ENCODE measurements at regions not wholly inside any gene's neighbourhood (a gene's known extent, or its start where the extent isn't known, plus 50 kb on each side); places are given as distances from the start of the nearest gene placed in this dataset.

DNA sequence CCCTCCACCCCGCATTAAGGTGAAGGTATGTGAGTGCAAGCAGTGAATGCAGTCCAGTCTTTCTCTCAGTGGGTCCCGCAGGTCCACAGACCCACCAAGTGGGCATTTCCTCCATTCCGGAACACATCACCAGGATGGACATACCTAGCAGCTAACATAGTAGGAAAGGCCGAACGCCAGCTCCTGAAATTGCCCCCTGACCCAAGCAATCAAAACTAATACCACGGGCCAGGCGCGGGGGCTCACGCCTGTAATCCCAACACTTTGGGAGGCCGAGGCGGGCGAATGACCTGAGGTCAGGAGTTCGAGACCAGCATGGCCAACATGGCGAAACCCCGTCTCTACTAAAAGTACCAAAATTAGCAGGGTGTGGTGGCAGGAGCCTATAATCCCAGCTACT lies 71.7 kb upstream of the VSTM2B start:
- H3K36me3 Mint-ChIP-seq: peaks cover 22% of the 10 kb centered on the region
- ChIA-PET CTCF (interaction anchor here (0.8 to 1.3 kb wide), 3 partner anchors 25 to 191 kb away, joined by 3 to 6 read pairs (median 3); no protein-coding TSS in a partner anchor), POLR2A (no interaction called here)
- H3K27ac Mint-ChIP-seq: no peak overlapping the region
- TF ChIP-seq, protein P1, sequence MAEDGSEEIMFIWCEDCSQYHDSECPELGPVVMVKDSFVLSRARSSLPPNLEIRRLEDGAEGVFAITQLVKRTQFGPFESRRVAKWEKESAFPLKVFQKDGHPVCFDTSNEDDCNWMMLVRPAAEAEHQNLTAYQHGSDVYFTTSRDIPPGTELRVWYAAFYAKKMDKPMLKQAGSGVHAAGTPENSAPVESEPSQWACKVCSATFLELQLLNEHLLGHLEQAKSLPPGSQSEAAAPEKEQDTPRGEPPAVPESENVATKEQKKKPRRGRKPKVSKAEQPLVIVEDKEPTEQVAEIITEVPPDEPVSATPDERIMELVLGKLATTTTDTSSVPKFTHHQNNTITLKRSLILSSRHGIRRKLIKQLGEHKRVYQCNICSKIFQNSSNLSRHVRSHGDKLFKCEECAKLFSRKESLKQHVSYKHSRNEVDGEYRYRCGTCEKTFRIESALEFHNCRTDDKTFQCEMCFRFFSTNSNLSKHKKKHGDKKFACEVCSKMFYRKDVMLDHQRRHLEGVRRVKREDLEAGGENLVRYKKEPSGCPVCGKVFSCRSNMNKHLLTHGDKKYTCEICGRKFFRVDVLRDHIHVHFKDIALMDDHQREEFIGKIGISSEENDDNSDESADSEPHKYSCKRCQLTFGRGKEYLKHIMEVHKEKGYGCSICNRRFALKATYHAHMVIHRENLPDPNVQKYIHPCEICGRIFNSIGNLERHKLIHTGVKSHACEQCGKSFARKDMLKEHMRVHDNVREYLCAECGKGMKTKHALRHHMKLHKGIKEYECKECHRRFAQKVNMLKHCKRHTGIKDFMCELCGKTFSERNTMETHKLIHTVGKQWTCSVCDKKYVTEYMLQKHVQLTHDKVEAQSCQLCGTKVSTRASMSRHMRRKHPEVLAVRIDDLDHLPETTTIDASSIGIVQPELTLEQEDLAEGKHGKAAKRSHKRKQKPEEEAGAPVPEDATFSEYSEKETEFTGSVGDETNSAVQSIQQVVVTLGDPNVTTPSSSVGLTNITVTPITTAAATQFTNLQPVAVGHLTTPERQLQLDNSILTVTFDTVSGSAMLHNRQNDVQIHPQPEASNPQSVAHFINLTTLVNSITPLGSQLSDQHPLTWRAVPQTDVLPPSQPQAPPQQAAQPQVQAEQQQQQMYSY (CRISPR knock-in tag; IDR thresholded peaks at IDR 0.05): no peak
- TF ChIP-seq, protein P2, sequence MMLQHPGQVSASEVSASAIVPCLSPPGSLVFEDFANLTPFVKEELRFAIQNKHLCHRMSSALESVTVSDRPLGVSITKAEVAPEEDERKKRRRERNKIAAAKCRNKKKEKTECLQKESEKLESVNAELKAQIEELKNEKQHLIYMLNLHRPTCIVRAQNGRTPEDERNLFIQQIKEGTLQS (CRISPR knock-in tag; conservative IDR thresholded peaks at IDR 0.05): no peak
- TF ChIP-seq OVOL2 (CRISPR knock-in tag; IDR thresholded peaks at IDR 0.05; ENCODE audit: borderline replicate concordance): no peak
- TF ChIP-seq, protein P3, sequence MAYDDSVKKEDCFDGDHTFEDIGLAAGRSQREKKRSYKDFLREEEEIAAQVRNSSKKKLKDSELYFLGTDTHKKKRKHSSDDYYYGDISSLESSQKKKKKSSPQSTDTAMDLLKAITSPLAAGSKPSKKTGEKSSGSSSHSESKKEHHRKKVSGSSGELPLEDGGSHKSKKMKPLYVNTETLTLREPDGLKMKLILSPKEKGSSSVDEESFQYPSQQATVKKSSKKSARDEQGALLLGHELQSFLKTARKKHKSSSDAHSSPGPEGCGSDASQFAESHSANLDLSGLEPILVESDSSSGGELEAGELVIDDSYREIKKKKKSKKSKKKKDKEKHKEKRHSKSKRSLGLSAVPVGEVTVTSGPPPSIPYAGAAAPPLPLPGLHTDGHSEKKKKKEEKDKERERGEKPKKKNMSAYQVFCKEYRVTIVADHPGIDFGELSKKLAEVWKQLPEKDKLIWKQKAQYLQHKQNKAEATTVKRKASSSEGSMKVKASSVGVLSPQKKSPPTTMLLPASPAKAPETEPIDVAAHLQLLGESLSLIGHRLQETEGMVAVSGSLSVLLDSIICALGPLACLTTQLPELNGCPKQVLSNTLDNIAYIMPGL (CRISPR knock-in tag; IDR thresholded peaks at IDR 0.05): no peak
- TF ChIP-seq ZNF138 (CRISPR knock-in tag; conservative IDR thresholded peaks at IDR 0.05): no peak
- TF ChIP-seq JAZF1 (CRISPR knock-in tag; IDR thresholded peaks at IDR 0.05): no peak
- no peak for TF ChIP-seq SMAD3 (CRISPR knock-in tag; IDR thresholded peaks at IDR 0.05; ENCODE audit: borderline replicate concordance)
- no peak for TF ChIP-seq ZNF232 (CRISPR knock-in tag; IDR thresholded peaks at IDR 0.05)
- TF ChIP-seq CREM (CRISPR knock-in tag; IDR thresholded peaks at IDR 0.05): no peak
- no peak for TF ChIP-seq ELF4 (CRISPR knock-in tag; IDR thresholded peaks at IDR 0.05; ENCODE audit: low read depth)
- TF ChIP-seq, protein P4, sequence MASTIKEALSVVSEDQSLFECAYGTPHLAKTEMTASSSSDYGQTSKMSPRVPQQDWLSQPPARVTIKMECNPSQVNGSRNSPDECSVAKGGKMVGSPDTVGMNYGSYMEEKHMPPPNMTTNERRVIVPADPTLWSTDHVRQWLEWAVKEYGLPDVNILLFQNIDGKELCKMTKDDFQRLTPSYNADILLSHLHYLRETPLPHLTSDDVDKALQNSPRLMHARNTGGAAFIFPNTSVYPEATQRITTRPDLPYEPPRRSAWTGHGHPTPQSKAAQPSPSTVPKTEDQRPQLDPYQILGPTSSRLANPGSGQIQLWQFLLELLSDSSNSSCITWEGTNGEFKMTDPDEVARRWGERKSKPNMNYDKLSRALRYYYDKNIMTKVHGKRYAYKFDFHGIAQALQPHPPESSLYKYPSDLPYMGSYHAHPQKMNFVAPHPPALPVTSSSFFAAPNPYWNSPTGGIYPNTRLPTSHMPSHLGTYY (CRISPR knock-in tag; IDR thresholded peaks at IDR 0.05): no peak
- no peak for TF ChIP-seq NR1H2 (CRISPR knock-in tag; IDR thresholded peaks at IDR 0.05)
- TF ChIP-seq, protein P5, sequence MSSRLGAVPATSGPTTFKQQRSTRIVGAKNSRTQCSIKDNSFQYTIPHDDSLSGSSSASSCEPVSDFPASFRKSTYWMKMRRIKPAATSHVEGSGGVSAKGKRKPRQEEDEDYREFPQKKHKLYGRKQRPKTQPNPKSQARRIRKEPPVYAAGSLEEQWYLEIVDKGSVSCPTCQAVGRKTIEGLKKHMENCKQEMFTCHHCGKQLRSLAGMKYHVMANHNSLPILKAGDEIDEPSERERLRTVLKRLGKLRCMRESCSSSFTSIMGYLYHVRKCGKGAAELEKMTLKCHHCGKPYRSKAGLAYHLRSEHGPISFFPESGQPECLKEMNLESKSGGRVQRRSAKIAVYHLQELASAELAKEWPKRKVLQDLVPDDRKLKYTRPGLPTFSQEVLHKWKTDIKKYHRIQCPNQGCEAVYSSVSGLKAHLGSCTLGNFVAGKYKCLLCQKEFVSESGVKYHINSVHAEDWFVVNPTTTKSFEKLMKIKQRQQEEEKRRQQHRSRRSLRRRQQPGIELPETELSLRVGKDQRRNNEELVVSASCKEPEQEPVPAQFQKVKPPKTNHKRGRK (CRISPR knock-in tag; IDR thresholded peaks at IDR 0.05; ENCODE audit: borderline replicate concordance): no peak
- no peak overlapping the region for H3K4me3 Mint-ChIP-seq
- DNase-seq (ENCODE audit: low spot score) (no peak), ATAC-seq (no peak)
- peaks cover 15% of the 10 kb centered on the region for H3K27me3 Mint-ChIP-seq (ENCODE audit: low read depth)
- H3K4me1 Mint-ChIP-seq: peaks cover 6% of the 10 kb centered on the region
- H3K9me3 Mint-ChIP-seq: peaks cover 42% of the 10 kb centered on the region

DNA sequence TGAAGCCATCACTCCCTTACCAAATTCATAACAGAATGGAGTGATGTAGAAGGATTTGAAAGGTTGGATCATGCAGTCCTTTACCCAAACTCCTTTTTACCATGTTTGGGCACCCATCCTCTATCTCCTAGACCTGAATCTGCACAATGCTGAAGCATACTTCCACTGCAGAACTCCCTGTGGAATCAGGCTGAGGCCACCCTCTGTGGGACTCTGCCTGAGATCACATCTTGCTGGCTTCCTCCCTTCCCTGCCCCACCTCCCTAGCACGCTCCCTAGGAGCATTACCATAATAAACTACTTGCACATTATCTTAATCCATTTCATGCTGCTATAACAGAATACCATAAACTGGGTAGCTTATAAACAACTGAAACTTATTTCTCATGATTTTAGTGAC lies 68.4 kb upstream of the VSTM2B start:
- peaks cover 15% of the 10 kb centered on the region for H3K27me3 Mint-ChIP-seq (ENCODE audit: low read depth)
- no peak overlapping the region for H3K27ac Mint-ChIP-seq
- no peak for TF ChIP-seq JAZF1 (CRISPR knock-in tag; IDR thresholded peaks at IDR 0.05)
- TF ChIP-seq, protein P6, sequence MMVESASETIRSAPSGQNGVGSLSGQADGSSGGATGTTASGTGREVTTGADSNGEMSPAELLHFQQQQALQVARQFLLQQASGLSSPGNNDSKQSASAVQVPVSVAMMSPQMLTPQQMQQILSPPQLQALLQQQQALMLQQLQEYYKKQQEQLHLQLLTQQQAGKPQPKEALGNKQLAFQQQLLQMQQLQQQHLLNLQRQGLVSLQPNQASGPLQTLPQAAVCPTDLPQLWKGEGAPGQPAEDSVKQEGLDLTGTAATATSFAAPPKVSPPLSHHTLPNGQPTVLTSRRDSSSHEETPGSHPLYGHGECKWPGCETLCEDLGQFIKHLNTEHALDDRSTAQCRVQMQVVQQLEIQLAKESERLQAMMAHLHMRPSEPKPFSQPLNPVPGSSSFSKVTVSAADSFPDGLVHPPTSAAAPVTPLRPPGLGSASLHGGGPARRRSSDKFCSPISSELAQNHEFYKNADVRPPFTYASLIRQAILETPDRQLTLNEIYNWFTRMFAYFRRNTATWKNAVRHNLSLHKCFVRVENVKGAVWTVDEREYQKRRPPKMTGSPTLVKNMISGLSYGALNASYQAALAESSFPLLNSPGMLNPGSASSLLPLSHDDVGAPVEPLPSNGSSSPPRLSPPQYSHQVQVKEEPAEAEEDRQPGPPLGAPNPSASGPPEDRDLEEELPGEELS (CRISPR knock-in tag; IDR thresholded peaks at IDR 0.05): no peak
- TF ChIP-seq ZNF121 (CRISPR knock-in tag; IDR thresholded peaks at IDR 0.05): no peak
- TF ChIP-seq, protein P2 (CRISPR knock-in tag; conservative IDR thresholded peaks at IDR 0.05): no peak
- TF ChIP-seq, protein P7, sequence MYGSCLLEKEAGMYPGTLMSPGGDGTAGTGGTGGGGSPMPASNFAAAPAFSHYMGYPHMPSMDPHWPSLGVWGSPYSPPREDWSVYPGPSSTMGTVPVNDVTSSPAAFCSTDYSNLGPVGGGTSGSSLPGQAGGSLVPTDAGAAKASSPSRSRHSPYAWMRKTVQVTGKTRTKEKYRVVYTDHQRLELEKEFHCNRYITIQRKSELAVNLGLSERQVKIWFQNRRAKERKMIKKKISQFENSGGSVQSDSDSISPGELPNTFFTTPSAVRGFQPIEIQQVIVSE (CRISPR knock-in tag; IDR thresholded peaks at IDR 0.05; ENCODE audit: borderline replicate concordance): no peak
- TF ChIP-seq MXD4 (CRISPR knock-in tag; IDR thresholded peaks at IDR 0.05; ENCODE audit: borderline replicate concordance): no peak
- peaks cover 36% of the 10 kb centered on the region for H3K9me3 Mint-ChIP-seq
- peaks cover 23% of the 10 kb centered on the region for H3K36me3 Mint-ChIP-seq
- CTCF ChIA-PET: interaction anchor here (1.0 kb wide), 1 partner anchor 21 kb away, joined by 3 read pairs; no protein-coding TSS in a partner anchor
- peaks cover 6% of the 10 kb centered on the region for H3K4me1 Mint-ChIP-seq
- no peak overlapping the region for H3K4me3 Mint-ChIP-seq
- ATAC-seq: no peak
- POLR2A ChIA-PET: no interaction called here
- no peak for DNase-seq (ENCODE audit: low spot score)

All from WTC11 (cell line).